ENCODE measurements at regions not wholly inside any gene's neighbourhood (a gene's known extent, or its start where the extent isn't known, plus 50 kb on each side); places are given as distances from the start of the nearest gene placed in this dataset.

DNA sequence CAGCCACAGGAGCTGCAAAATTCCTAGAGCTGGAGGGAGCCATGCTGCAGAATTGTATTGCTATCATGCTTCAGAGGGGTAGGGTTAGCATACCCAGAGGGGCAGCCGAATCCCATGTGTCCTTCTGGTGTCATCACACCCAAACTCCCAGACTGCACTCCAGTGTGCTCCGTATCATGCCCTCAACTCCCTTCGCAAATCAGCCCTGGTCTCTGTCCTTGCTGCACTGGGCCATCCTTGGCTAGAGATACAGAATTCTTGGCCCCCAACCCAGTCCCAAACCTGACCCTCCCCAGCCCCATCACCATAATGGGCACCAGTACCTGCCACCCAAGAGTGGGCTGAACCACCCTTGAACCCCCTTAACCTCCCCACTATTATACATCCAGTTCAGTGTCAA, 138.3 kb downstream of the ANKRD60 start:
- DNase-seq (ENCODE audit: low read depth in 1 of 2, low spot score in 2 of 2), result no peak
- FAIRE-seq, result no peak
- Histone ChIP-seq H3K4me2 (ENCODE audit: insufficient read depth in 1 of 2, low read depth in 2 of 2, low read length in 2 of 2) (no peak overlapping the region), H4K20me1 (replicated peaks in 1 of 2; ENCODE audit: control insufficient read depth in 1 of 2, insufficient read depth in 2 of 2, low read length in 2 of 2) (no peaks in the 10 kb centered on the region), H2BK20ac (ENCODE audit: low read length) (no peak overlapping the region), H3K27me3 (replicated peaks in 1 of 4; ENCODE audit: control insufficient read depth in 3 of 4, extremely low read depth in 1 of 4, insufficient read depth in 3 of 4, low read length in 3 of 4) (no peaks in the 10 kb centered on the region; a peak in 1 of 7 replicates), H3K4me3 (ENCODE audit: extremely low read depth in 1 of 4, insufficient read depth in 2 of 4, low read depth in 3 of 4, low read length in 4 of 4) (no peak overlapping the region), H2BK12ac (ENCODE audit: low read depth, low read length) (no peak overlapping the region), H2BK120ac (replicated peaks; ENCODE audit: low read depth, low read length) (no peak overlapping the region), H2BK15ac (ENCODE audit: low read length) (no peak overlapping the region), H3K79me1 (ENCODE audit: low read depth, low read length) (no peaks in the 10 kb centered on the region), H3K27ac (ENCODE audit: low read depth, low read length) (no peak overlapping the region), H3K36me3 (ENCODE audit: control insufficient read depth in 2 of 4, insufficient read depth in 4 of 4, low read length in 3 of 4) (no peaks in the 10 kb centered on the region), H3K18ac (ENCODE audit: extremely low read depth, low read length) (no peak overlapping the region), H2AFZ (ENCODE audit: low read length) (no peak overlapping the region), H4K5ac (ENCODE audit: insufficient read length, low read depth, low read length) (no peak overlapping the region), H3K4ac (replicated peaks; ENCODE audit: insufficient read length, low read depth, low read length) (no peak overlapping the region), H2BK5ac (ENCODE audit: low read depth, low read length) (no peak overlapping the region), H4K91ac (replicated peaks; ENCODE audit: insufficient read length, low read length) (no peak overlapping the region), H3K79me2 (ENCODE audit: control insufficient read depth in 1 of 2, insufficient read depth in 2 of 2, low read length in 2 of 2) (no peaks in the 10 kb centered on the region), H3K56ac (replicated peaks; ENCODE audit: insufficient read length, low read depth, low read length) (no peak overlapping the region), H3K23me2 (ENCODE audit: low read depth, low read length) (no peaks in the 10 kb centered on the region), H3K9ac (replicated peaks in 1 of 4; ENCODE audit: extremely low read depth in 1 of 4, low read depth in 3 of 4, low read length in 3 of 4) (no peak overlapping the region), H3K14ac (ENCODE audit: insufficient read length) (no peak overlapping the region), H4K8ac (ENCODE audit: extremely low read depth, insufficient read depth, low read length) (no peak overlapping the region), H3K4me1 (replicated peaks in 1 of 4; ENCODE audit: control insufficient read depth in 3 of 4, insufficient read depth in 4 of 4, low read length in 3 of 4) (peaks cover 0 to 3% (median 0%) of the 10 kb centered on the region in 4 experiments; a peak in 1 of 7 replicates), H2AK5ac (ENCODE audit: low read depth, low read length) (no peak overlapping the region), H3K9me3 (ENCODE audit: insufficient read depth in 2 of 2, low read depth in 1 of 2, low read length in 1 of 2) (no peaks in the 10 kb centered on the region; a peak in 1 of 4 replicates), H3K23ac (ENCODE audit: insufficient read length) (no peak overlapping the region)
- CTCF ChIA-PET (ENCODE audit: partially characterized antibody), result interaction anchor here (1.1 to 3.7 kb wide), 4 partner anchors 11 to 468 kb away, joined by 4 to 15 read pairs (median 4); no protein-coding TSS in a partner anchor
- POLR2A ChIA-PET (ENCODE audit: partially characterized antibody), result no interaction called here
- 83% methylated on average over 3 of the region's 3 CpGs; no CpG with 5 or more reads in 1 of the 2 experiments for WGBS, 2 experiments (ENCODE audit: extremely low coverage in 1 of 2, insufficient coverage in 1 of 2, insufficient read length in 1 of 2, insufficient replicate concordance in 2 of 2, low coverage in 1 of 2, low lambda C conversion rate in 2 of 2, missing lambda C conversion rate in 1 of 2)
- TF ChIP-seq POLR2AphosphoS5 (IDR thresholded peaks at IDR 0.05; ENCODE audit: low read depth, low read length) (no peak), POU5F1 (IDR thresholded peaks at IDR 0.05; ENCODE audit: low read depth, low read length) (no peak), KDM4A (IDR thresholded peaks at IDR 0.05; ENCODE audit: low read depth, low read length, severe bottlenecking) (no peak), JUN (IDR thresholded peaks at IDR 0.05; ENCODE audit: low read depth, low read length) (no peak), NRF1 (IDR thresholded peaks at IDR 0.05; ENCODE audit: low read depth, low read length) (no peak), CTBP2 (IDR thresholded peaks at IDR 0.05; ENCODE audit: borderline replicate concordance, insufficient read depth, insufficient read length, low read length) (no peak), RFX5 (IDR thresholded peaks at IDR 0.05; ENCODE audit: borderline replicate concordance, low read depth, low read length) (no peak), FOSL1 (IDR thresholded peaks at IDR 0.05; ENCODE audit: insufficient read depth, low read depth, low read length) (no peak), EZH2 (IDR thresholded peaks at IDR 0.05; ENCODE audit: low read depth, low read length, severe bottlenecking) (no peak), SP2 (IDR thresholded peaks at IDR 0.05; ENCODE audit: low read length) (no peak), POLR2A (IDR thresholded peaks at IDR 0.05; ENCODE audit: control extremely low read depth in 1 of 2, low read depth in 2 of 2, low read length in 2 of 2) (no peak), EP300 (IDR thresholded peaks at IDR 0.05; ENCODE audit: borderline replicate concordance in 1 of 2, low read depth in 2 of 2, low read length in 2 of 2) (no peak), CEBPB (IDR thresholded peaks at IDR 0.05; ENCODE audit: low read depth, low read length) (no peak), KDM1A (IDR thresholded peaks at IDR 0.05; ENCODE audit: borderline replicate concordance, low read length) (no peak)
- TF ChIP-seq, protein P1, sequence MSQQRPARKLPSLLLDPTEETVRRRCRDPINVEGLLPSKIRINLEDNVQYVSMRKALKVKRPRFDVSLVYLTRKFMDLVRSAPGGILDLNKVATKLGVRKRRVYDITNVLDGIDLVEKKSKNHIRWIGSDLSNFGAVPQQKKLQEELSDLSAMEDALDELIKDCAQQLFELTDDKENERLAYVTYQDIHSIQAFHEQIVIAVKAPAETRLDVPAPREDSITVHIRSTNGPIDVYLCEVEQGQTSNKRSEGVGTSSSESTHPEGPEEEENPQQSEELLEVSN (IDR thresholded peaks at IDR 0.05), result no peak

All from H1 (cell line).